Brain microvascular endothelial cell (primary cell): ENCODE measurements at regions not wholly inside any gene's neighbourhood (a gene's known extent, or its start where the extent isn't known, plus 50 kb on each side); places are given as distances from the start of the nearest gene placed in this dataset.

Experiments
- DNase-seq: peaks from one replicate; pipeline ENCODE4 v3.0.0-alpha.2; 2020
- H3K27ac ChIP-seq: fragments of 250-450 bp; sonication (Bioruptor Pico); 2 replicates; pipeline ENCODE4 v1.5.1; 2020; ENCODE audit warnings: mild to moderate bottlenecking, moderate library complexity
- H3K27me3 ChIP-seq: fragments of 250-450 bp; sonication (Bioruptor Pico); replicated peaks from 2 replicates; pipeline ENCODE4 v1.5.1; 2020; ENCODE audit warnings: mild to moderate bottlenecking
- H3K36me3 ChIP-seq: fragments of 250-450 bp; sonication (Bioruptor Pico); replicated peaks from 2 replicates; pipeline ENCODE4 v1.5.1; 2020; ENCODE audit warnings: mild to moderate bottlenecking
- H3K4me3 ChIP-seq: 2 replicates; pipeline ENCODE4 v1.5.1; 2011; ENCODE audit warnings: low read depth, mild to moderate bottlenecking, control low read depth, low read length, moderate library complexity
- CTCF ChIP-seq: IDR thresholded peaks from 2 replicates; pipeline ENCODE4 v1.5.1; 2011; ENCODE audit warnings: low read depth, mild to moderate bottlenecking, moderate library complexity, low read length, control low read depth, inconsistent platforms; ENCODE audit errors: missing control alignments
- in situ Hi-C: cut with HindIII; loops from 2 replicates; pipeline ENCODE4 v1.10.0; 2017; ENCODE audit warnings: low sequenced_read_pairs, low pct_ligation_motif_present

- Histone ChIP-seq H3K4me3 (no peak overlapping the region), H3K27me3 (no peaks in the 10 kb centered on the region), H3K36me3 (no peaks in the 10 kb centered on the region), H3K27ac (no peak overlapping the region)
- TF ChIP-seq CTCF = no peak
- in situ Hi-C loops = no loop called here
- no peak for DNase-seq
Measured at GRCh38 chr3:104588442-104588841, 778.3 kb upstream of the ALCAM start.

- no peak for TF ChIP-seq CTCF
- in situ Hi-C loops = no loop called here
- DNase-seq = no peak
- H3K27me3 ChIP-seq = no peaks in the 10 kb centered on the region
- no peak overlapping the region for H3K27ac ChIP-seq
- H3K4me3 ChIP-seq = no peak overlapping the region
- H3K36me3 ChIP-seq = no peaks in the 10 kb centered on the region
Measured at GRCh38 chr3:104591776-104592175, 774.9 kb upstream of the ALCAM start.

DNA sequence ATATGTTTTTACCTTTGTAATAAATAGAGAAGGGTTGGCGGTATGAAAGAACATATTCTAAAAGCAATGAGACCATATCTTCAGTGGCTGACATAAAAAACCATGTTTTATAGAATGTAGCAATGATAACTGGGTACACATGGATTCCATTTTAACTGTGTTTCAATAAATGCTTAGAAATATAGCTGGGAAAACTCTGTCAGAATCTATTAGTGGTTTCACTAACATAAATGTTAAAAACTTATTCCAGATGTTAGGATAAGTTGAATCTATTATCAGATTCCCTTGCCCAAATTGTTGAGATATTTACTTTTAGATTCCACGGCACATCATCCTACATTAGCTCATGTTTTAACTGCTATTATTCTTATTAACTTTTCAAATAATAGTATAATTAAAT, 772.2 kb upstream of the ALCAM start:
- in situ Hi-C loops = no loop called here
- TF ChIP-seq CTCF = no peak
- no peaks in the 10 kb centered on the region for H3K36me3 ChIP-seq
- no peak for DNase-seq
- no peak overlapping the region for H3K27ac ChIP-seq
- H3K27me3 ChIP-seq = no peaks in the 10 kb centered on the region
- no peak overlapping the region for H3K4me3 ChIP-seq

DNA sequence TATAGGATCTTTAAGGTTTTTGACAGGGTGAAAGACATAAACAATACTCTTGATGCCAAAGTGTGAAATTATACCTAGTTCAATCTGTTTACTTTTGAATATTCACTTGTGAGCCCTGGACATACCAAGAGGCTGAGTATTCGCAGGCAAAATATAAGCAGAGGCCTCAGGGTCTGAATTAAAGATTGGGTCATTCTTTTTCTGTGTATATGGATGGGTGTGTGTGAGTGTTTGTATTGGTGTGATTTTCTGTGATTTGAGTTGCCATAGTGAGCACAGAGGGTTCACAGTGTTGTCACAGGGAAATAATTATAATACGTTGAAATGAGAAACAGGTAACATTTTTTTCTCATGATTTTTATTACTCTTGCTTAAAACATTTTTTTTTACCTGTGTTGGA, 770.7 kb upstream of the ALCAM start:
- in situ Hi-C loops = no loop called here
- TF ChIP-seq CTCF = no peak
- Histone ChIP-seq H3K27me3 (no peaks in the 10 kb centered on the region), H3K4me3 (no peak overlapping the region), H3K27ac (no peak overlapping the region), H3K36me3 (no peaks in the 10 kb centered on the region)
- DNase-seq = no peak

DNA sequence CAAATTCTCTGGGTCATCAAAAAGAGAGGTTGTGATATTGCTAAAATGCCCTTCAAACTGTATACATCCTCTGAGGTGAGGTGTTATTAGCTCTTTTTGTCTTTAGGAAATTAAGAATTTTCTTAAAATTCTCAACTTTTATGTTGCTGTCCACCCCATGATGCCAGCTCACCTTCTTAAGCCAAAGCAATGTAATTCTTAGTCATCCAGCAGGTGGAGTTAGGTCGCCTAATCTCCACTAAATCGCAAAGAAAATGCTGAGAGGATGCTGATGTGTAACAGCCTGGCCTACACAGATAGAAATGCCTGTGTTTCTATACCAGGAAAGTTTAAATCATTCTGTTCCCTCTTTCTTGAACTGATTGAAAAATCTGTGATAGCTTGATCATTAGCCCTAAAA, 770.2 kb upstream of the ALCAM start:
- TF ChIP-seq CTCF = peak; percentile 69
- no peak overlapping the region for H3K27ac ChIP-seq
- in situ Hi-C loops = no loop called here
- H3K27me3 ChIP-seq = no peaks in the 10 kb centered on the region
- no peaks in the 10 kb centered on the region for H3K36me3 ChIP-seq
- DNase-seq = peak; percentile 37
- H3K4me3 ChIP-seq = no peak overlapping the region

GRCh38 chr3:104598848-104599511, 767.7 kb upstream of the ALCAM start:
- Histone ChIP-seq H3K27ac (no peak overlapping the region), H3K4me3 (no peak overlapping the region), H3K36me3 (no peaks in the 10 kb centered on the region), H3K27me3 (no peaks in the 10 kb centered on the region)
- no peak for TF ChIP-seq CTCF
- no peak for DNase-seq
- in situ Hi-C loops = no loop called here
